NCI-H748 (cell line): ENCODE measurements at regions not wholly inside any gene's neighbourhood (a gene's known extent, or its start where the extent isn't known, plus 50 kb on each side); places are given as distances from the start of the nearest gene placed in this dataset.
A peak's percentile ranks its signal among the peaks of the same experiment; 100 is the strongest.

Experiments used
- DNase-seq: peaks from one replicate; lab custom pipeline; 2025; ENCODE audit not compliant: unreplicated experiment; lab: John Stamatoyannopoulos, UW

DNA sequence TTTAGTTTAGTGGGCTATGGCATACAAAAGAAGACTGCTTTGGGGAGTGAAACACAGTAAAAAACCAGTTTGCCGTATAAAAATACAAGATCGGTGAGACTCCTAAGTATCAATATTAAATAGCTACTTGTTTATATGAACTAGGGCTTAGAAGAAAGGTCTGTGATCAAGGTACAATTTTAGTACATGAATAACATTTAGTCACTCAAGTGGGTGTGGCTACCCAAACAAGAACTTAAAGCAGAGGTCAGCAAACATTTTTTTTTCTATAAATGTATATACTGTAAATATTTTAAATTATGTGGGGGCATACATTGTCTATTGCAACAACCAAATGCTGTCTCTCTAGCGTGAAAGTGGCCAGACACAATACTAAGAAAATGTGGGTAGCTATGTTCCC, 1452.5 kb upstream of the NUDT12 start:
- no peak for DNase-seq

DNA sequence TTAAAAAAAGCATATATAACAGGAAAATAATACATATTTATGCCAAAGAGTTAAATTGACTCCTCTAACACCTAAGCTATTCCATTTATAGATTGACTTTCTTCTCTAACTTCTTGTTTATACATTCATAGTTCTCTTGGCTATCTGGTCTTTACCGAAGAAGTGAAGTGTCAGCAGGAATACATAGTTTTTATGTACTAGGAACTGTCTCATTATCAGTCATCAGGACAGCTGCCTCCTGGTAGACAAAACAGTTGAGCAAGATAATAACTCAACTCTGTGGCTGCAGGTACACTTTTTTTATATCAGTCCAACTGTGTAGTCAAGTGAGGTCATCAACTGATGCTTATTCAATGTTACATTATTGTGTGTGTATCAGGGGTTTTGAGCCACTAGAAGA, 1436.0 kb upstream of the NUDT12 start:
- DNase-seq: peak; percentile 18

DNA sequence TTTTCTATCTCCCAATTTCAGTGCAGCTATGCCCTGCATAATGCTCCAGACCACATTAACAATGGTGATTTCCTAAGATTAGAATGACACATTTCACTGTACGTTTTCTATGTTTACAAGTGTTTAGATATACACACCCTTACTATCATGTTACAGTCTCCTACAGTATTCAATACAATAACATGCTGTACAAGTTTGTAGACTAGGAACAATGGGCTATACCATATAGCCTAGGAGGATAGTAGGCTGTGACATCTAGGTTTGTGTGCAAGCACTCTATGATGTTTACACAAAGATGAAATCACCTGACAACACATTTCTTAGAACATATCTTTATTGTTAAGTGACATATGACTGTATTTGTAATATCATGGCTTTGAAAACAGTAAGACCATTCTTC, 1435.6 kb upstream of the NUDT12 start:
- no peak for DNase-seq

GRCh38 chr5:104987074-104987473, 1424.5 kb upstream of the NUDT12 start:
- no peak for DNase-seq

- DNase-seq: peak; percentile 81
Measured at GRCh38 chr5:104977529-104977928, 1414.9 kb upstream of the NUDT12 start.

GRCh38 chr5:104967806-104968410, 1405.3 kb upstream of the NUDT12 start:
- no peak for DNase-seq

DNA sequence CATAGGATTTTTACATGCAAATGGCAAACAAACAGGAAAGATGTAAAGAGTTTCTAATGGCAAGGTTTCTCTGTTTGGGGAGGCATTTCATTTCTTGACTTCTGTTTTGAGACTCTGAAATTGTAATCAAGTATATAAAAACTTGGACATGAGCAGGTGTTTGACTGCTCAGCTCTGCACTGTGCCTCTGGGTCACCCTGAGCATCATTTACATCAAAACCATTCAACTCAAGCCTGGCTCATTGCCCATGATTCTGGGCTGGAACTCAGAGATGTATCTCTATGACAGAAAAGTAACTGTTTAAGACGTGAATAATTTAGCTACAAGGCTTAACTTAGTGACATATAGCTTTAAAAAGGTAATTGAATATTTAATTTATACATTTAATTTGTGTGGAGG, 1402.4 kb upstream of the NUDT12 start:
- peak; percentile 77 for DNase-seq

DNA sequence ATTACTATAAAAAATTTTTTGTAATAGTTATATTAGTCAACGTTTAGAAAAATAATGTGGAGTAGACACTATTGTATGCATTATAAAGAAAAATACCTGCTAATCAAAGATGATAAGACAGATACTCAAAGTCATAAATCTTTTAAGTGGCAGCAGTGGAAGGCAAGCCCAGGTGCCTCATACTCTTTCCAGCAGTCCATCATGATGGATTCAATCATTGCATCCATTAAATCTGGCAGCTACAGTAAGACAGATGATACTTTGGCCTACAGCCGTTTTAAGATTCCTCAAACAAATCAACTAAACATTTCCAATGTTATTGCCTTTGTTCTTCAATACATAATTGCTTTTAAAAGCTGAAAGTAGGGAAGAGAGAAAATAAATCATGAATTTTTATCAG, 1392.9 kb upstream of the NUDT12 start:
- no peak for DNase-seq

DNA sequence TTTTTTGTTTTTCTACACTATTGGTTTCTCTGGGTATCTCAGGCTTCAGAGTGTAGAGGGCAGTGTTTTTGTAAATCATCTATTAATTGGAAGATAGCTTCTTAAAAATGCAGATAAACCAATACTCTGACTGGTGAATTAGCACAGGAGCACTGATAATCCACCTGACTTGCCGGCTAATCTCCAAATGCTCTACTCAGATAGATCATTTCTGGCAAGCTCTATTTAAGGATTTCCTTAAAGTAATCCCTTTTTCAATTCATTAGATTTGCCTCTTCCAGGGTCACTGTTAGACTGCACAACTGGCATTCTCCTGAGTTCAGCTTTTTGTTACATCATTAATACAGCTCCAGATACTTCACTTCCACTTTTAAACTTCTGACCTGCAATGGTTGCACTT, 1390.3 kb upstream of the NUDT12 start:
- no peak for DNase-seq

DNA sequence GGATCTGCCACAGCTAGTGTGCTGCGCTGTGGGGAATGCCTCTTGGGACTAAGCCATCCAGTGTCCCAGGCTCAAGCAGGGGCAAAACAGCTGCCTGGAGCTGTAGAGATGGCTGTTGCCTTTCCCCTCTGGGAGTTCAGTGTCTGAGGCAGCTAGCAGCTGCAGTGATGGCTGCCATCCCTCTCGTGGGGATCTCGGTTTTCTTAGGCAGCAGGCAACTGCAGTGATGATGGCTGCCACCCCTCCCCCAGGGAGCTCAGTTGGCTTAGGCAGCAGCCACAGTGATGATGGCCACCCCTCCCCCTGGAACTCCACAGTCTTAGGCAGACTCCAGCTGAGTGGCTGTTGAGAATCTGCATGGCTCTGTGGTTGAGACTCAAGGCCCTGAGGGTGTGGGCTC, 1389.2 kb upstream of the NUDT12 start:
- DNase-seq: no peak

DNA sequence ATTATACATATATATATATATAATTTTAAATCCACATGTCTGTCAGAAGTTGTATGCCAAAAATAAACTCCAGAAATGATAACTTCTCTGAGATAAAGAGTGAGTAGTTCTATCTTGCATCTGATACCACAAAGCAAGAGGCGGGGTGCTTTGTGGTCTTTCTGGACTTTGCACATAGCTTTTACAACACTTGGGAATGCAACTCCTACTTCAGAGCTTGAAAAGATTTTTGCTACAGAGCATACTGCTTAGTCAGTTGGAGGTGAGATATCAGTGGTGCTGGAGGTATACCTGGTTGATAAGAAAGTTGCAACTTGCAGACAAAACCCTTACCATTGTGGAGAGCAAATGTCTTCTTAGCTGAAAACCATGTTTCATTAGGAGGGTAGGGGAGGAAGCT, 1384.5 kb upstream of the NUDT12 start:
- DNase-seq: no peak

- peak; percentile 13 for DNase-seq
Measured at GRCh38 chr5:104942735-104943134, 1380.1 kb upstream of the NUDT12 start.

GRCh38 chr5:104941030-104941645, 1378.5 kb upstream of the NUDT12 start:
- no peak for DNase-seq

DNA sequence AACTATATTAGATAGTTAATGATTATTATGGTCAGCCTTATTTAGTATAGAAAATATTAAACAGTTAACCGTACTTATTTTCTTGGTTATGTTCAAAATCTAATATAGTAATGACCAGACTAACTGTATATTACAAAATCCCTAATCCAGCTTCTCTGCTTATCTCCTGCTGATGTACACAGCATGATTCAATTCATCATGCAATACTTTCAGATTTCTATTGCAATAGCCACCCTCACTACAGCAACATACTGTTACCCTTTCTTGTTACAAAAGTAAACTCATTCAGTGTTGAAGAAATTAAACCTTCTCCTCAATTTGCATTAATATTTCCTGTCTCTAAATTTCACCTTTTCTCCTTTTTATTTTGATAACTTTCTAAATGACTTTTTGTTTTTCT, 1375.0 kb upstream of the NUDT12 start:
- DNase-seq: no peak

GRCh38 chr5:104932431-104932830, 1369.8 kb upstream of the NUDT12 start:
- no peak for DNase-seq

DNA sequence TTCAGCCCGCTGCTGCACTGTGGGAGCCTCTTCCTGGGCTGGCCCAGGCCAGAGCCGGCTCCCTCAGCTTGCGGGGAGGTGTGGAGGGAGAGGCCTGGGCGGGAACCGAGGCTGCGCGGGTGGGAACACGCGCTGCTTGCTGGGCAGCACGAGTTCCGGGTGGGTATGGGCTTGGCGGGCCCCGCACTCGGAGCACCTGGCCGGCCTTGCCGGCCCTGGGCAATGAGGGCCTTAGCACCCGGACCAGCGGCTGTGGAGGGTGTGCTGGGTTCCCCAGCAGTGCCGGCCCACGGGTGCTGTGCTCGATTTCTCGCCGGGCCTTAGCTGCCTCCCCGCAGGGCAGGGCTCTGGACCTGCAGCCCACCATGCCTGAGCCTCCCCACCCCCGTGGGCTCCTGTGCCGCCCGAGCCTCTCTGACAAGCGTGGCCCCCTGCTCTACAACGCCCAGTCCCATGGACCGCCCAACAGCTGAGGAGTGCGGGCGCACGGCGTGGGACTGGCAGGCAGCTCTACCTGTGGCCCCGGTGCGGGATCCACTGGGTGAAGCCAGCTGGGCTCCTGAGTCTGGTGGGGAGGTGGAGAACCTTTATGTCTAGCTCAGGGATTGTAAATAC, 1366.4 kb upstream of the NUDT12 start:
- no peak for DNase-seq

GRCh38 chr5:104915226-104915625, 1352.6 kb upstream of the NUDT12 start:
- DNase-seq: no peak

DNA sequence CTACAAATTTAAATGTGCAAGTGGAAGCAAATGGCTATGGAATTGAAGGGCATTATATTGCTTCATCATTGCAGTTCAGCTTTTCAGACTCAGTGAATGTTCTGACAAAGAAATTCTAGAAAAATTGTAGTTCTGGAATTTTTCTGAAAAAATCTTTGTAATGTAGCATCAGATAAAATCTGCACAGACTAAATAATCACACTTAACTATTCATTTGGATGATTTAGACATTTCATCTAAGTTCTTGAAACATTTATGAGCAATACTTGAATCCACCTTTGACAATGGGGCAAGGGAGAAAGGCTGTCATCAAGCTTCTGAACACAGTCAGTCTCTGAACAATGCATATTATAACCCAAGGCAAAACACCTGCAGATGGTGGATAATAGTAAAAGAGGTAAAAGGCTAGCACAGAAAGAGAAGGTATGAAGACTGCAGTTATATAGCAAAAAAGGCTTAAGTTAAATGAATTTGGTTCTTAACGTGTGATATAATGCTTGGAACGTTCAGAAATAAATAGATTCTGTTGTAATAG, 1352.0 kb upstream of the NUDT12 start:
- peak; percentile 25 for DNase-seq

DNA sequence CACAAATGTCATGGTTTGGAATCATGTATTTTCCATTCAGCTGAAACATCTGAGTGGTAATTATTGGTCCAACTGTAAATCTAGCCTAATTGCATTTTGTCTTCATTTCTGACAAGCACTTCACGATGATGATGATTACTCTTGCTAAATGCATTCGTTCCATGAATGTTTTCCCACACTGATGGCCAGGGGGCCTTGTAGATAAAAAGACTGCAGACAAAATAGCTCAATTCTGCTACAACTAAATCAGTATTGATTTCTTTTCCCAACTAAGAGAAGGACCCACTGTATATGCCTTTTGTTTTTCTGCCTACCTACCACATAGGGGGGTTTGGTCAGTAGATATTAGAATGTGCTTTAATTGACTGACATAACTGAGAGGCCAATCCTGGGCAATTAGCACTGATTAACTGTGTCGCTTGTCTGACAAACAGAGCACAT, 1351.3 kb upstream of the NUDT12 start:
- DNase-seq: peak; percentile 84

- DNase-seq: no peak
Measured at GRCh38 chr5:104909803-104910202, 1347.2 kb upstream of the NUDT12 start.

GRCh38 chr5:104904561-104904960, 1342.0 kb upstream of the NUDT12 start:
- no peak for DNase-seq

- no peak for DNase-seq
Measured at GRCh38 chr5:104903941-104904340, 1341.4 kb upstream of the NUDT12 start.
